ENCODE measurements at regions not wholly inside any gene's neighbourhood (a gene's known extent, or its start where the extent isn't known, plus 50 kb on each side); places are given as distances from the start of the nearest gene placed in this dataset.

DNA sequence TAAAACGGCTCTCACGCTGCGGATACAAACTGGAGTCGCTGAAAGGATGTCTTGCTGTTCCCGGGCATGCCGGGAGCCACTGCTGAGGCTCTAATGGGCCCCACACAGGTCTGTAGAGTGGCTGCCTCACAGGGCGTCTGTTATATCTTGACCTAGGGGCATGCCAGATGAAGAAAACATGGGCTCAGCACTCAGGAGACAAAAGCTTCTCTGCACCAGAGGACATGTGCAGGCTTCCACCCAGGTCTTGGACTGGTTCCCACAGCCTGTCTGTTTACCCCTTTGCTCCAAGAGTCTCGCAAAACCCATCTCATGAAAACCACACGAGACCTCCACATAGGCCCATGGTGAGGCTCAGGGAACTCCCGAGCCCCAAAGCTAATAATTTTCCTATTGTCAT, 134.2 kb downstream of the RPS29 start:
- no peak for DNase-seq (ENCODE audit: low spot score)
- TF ChIP-seq, protein P1, sequence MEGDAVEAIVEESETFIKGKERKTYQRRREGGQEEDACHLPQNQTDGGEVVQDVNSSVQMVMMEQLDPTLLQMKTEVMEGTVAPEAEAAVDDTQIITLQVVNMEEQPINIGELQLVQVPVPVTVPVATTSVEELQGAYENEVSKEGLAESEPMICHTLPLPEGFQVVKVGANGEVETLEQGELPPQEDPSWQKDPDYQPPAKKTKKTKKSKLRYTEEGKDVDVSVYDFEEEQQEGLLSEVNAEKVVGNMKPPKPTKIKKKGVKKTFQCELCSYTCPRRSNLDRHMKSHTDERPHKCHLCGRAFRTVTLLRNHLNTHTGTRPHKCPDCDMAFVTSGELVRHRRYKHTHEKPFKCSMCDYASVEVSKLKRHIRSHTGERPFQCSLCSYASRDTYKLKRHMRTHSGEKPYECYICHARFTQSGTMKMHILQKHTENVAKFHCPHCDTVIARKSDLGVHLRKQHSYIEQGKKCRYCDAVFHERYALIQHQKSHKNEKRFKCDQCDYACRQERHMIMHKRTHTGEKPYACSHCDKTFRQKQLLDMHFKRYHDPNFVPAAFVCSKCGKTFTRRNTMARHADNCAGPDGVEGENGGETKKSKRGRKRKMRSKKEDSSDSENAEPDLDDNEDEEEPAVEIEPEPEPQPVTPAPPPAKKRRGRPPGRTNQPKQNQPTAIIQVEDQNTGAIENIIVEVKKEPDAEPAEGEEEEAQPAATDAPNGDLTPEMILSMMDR (IDR thresholded peaks at IDR 0.05; ENCODE audit: extremely low read depth, missing control alignments) = no peak

DNA sequence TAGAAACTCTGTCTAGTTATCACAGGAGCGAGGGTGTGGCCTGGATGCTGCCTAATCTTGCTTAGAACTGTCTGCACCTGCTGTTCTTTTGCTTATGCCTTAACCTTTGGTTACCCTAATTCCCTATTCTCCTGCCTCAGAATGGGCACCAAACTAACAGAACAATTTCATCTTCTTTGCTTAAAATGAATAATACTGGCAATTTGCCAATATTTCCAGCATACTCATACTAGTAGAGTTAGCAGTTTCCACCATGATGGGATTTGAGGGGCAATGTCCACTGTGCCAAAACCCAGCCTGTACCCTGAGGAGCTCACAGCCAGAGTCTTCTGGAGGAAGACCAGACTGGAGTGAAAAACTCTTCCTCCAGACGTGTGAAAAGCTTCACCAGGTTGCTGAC, 136.4 kb downstream of the RPS29 start:
- no peak for DNase-seq (ENCODE audit: low spot score)
- TF ChIP-seq, protein P1 (IDR thresholded peaks at IDR 0.05; ENCODE audit: extremely low read depth, missing control alignments) = no peak

- DNase-seq (ENCODE audit: low spot score) = no peak
- TF ChIP-seq, protein P1 (IDR thresholded peaks at IDR 0.05; ENCODE audit: extremely low read depth, missing control alignments) = no peak
Measured at GRCh38 chr14:49447540-49448107, 138.6 kb downstream of the RPS29 start.

DNA sequence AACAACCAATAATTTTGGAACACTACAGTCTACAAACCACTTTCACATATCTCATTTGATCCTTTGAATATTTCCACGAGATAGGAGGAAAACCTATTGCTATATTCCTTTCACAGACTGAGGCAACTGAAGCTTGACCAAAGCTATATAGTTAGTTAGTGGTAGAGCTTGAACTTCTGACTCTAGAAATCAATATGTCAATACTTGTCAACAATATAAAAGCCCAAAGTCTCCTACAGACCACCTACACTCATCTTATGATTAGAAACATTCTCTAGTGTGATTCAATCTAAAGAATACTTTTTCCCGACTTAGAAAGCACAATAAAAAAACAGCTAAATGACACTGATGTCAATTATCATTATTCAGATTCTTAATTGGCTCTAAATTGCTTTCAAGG, 139.4 kb downstream of the RPS29 start:
- TF ChIP-seq, protein P1 (IDR thresholded peaks at IDR 0.05; ENCODE audit: extremely low read depth, missing control alignments) = no peak
- DNase-seq (ENCODE audit: low spot score) = no peak

DNA sequence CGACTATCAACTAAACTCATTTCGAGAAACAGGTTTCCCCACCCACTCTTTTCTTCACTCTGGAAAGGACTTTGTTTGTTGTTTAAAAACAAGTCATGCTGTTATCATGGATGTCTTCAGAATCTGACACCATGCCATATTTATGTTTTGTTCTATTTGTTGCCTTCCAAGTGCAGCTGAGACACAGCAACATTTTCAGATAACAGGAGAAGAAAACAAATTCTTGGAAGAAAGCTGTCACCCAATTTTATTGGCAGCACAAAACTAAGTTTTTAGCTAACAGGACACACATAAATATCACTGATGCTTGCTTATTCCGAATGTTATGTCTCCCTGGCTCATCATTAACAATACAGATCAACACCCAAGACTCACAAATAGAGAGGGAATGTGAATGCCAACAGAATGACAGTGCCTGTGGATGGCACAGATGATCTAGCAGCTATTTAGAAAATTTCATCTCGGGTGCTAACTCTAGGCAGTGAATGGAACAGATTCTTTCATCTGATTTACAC, 147.9 kb downstream of the RPS29 start:
- TF ChIP-seq, protein P1 (IDR thresholded peaks at IDR 0.05; ENCODE audit: extremely low read depth, missing control alignments) = no peak
- DNase-seq (ENCODE audit: low spot score) = no peak

DNA sequence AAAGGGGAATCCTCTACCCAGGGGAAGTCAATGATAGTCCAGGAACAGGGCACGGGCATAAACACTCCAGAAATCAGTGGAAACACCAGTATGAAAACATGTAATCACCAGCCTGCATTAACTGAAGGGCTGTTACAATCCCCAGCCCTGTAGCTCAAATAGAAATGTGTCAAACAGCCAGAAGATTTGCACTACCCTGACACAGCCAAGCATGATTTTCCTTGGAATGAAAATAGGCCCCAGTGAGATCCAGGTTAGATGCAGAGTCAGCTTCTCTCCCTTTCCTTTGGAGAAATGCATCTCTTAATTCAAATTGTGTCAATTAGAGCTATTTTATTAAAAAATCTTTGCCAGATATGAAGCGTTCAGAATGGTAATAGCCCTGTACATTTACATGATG, 158.1 kb downstream of the RPS29 start:
- TF ChIP-seq, protein P1 (IDR thresholded peaks at IDR 0.05; ENCODE audit: extremely low read depth, missing control alignments) = no peak
- DNase-seq (ENCODE audit: low spot score) = no peak

GRCh38 chr14:49427117-49427516, 159.1 kb downstream of the RPS29 start:
- DNase-seq (ENCODE audit: low spot score) = no peak
- TF ChIP-seq, protein P1 (IDR thresholded peaks at IDR 0.05; ENCODE audit: extremely low read depth, missing control alignments) = no peak

Data from GM20000 (cell line).